GM06990 (cell line): ENCODE measurements at regions not wholly inside any gene's neighbourhood (a gene's known extent, or its start where the extent isn't known, plus 50 kb on each side); places are given as distances from the start of the nearest gene placed in this dataset.

Experiments used
- DNase-seq: peaks from one replicate; pipeline ENCODE4 v3.0.0-alpha.2; 2011; ENCODE audit not compliant: insufficient read length; ENCODE audit errors: extremely low read depth
- H3K27me3 ChIP-seq: replicated peaks from 2 replicates; pipeline ENCODE4 v1.6.0; 2011; ENCODE audit warnings: low read length; ENCODE audit not compliant: control insufficient read depth, insufficient read depth
- H3K36me3 ChIP-seq: 2 replicates; pipeline ENCODE4 v1.5.1; 2011; ENCODE audit warnings: low read length; ENCODE audit not compliant: control insufficient read depth, insufficient read depth
- H3K4me3 ChIP-seq: replicated peaks from 2 replicates; pipeline ENCODE4 v1.5.1; 2011; ENCODE audit warnings: low read depth, mild to moderate bottlenecking, control low read depth, low read length
- CTCF ChIP-seq: IDR thresholded peaks from 2 replicates; pipeline ENCODE4 v1.5.1; 2011; ENCODE audit warnings: low read length, control low read depth, mild to moderate bottlenecking, inconsistent platforms; ENCODE audit not compliant: insufficient read depth, poor library complexity, severe bottlenecking

- Histone ChIP-seq H3K4me3 (no peak overlapping the region), H3K27me3 (no peaks in the 10 kb centered on the region), H3K36me3 (no peaks in the 10 kb centered on the region)
- no peak for DNase-seq
- no peak for TF ChIP-seq CTCF
Observed at GRCh38 chr11:110028921-110029320, 64.3 kb upstream of the ZC3H12C start.

- no peak for TF ChIP-seq CTCF
- Histone ChIP-seq H3K36me3 (no peaks in the 10 kb centered on the region), H3K4me3 (no peak overlapping the region), H3K27me3 (no peaks in the 10 kb centered on the region)
- DNase-seq, result no peak
Observed at GRCh38 chr11:110029714-110030113, 63.5 kb upstream of the ZC3H12C start.

GRCh38 chr11:110031171-110031570 lies 62.0 kb upstream of the ZC3H12C start:
- Histone ChIP-seq H3K4me3 (no peak overlapping the region), H3K27me3 (no peaks in the 10 kb centered on the region), H3K36me3 (no peaks in the 10 kb centered on the region)
- no peak for DNase-seq
- no peak for TF ChIP-seq CTCF

GRCh38 chr11:110032259-110032658 lies 60.9 kb upstream of the ZC3H12C start:
- no peak for TF ChIP-seq CTCF
- Histone ChIP-seq H3K36me3 (no peaks in the 10 kb centered on the region), H3K4me3 (no peak overlapping the region), H3K27me3 (no peaks in the 10 kb centered on the region)
- DNase-seq, result no peak

- H3K36me3 ChIP-seq, result no peaks in the 10 kb centered on the region
- H3K4me3 ChIP-seq, result no peak overlapping the region
- TF ChIP-seq CTCF, result no peak
- no peaks in the 10 kb centered on the region for H3K27me3 ChIP-seq
- DNase-seq, result no peak
Observed at GRCh38 chr11:110032957-110033570, 60.1 kb upstream of the ZC3H12C start.

GRCh38 chr11:110034806-110035205 lies 58.4 kb upstream of the ZC3H12C start:
- no peak overlapping the region for H3K4me3 ChIP-seq
- no peaks in the 10 kb centered on the region for H3K27me3 ChIP-seq
- H3K36me3 ChIP-seq, result no peaks in the 10 kb centered on the region
- TF ChIP-seq CTCF, result no peak
- no peak for DNase-seq
